DMS 273 treated with DMSO at 0.1 percent for 48 hours (cell line): ENCODE measurements at regions not wholly inside any gene's neighbourhood (a gene's known extent, or its start where the extent isn't known, plus 50 kb on each side); places are given as distances from the start of the nearest gene placed in this dataset.
"Not testable (repeated sequence)": the region's sequence is repeated elsewhere in the genome, so short reads cannot be mapped to it uniquely, and the experiment has no call there.

Source experiments
- DNase-seq: peaks from one replicate; lab custom pipeline; 2025; lab: John Stamatoyannopoulos, UW

- no peak for DNase-seq
Measured at GRCh38 chr10:71084818-71085126, 127.6 kb upstream of the UNC5B start.

GRCh38 chr10:71085689-71086438, 126.5 kb upstream of the UNC5B start:
- no peak for DNase-seq

GRCh38 chr10:71086439-71087080, 125.8 kb upstream of the UNC5B start:
- no peak for DNase-seq

- DNase-seq: no peak
Measured at GRCh38 chr10:71087622-71088021, 124.7 kb upstream of the UNC5B start.

GRCh38 chr10:71088054-71088453, 124.3 kb upstream of the UNC5B start:
- DNase-seq: no peak

- DNase-seq: not testable (repeated sequence)
Measured at GRCh38 chr10:71088578-71088977, 123.8 kb upstream of the UNC5B start.

- DNase-seq: no peak
Measured at GRCh38 chr10:71089162-71089561, 123.2 kb upstream of the UNC5B start.

GRCh38 chr10:71090330-71090729, 122.0 kb upstream of the UNC5B start:
- DNase-seq: no peak

GRCh38 chr10:71090801-71091200, 121.6 kb upstream of the UNC5B start:
- no peak for DNase-seq

- no peak for DNase-seq
Measured at GRCh38 chr10:71092812-71093401, 119.5 kb upstream of the UNC5B start.

- no peak for DNase-seq
Measured at GRCh38 chr10:71093531-71093930, 118.8 kb upstream of the UNC5B start.

- no peak for DNase-seq
Measured at GRCh38 chr10:71094712-71095390, 117.5 kb upstream of the UNC5B start.

- DNase-seq: no peak
Measured at GRCh38 chr10:71099731-71100361, 112.5 kb upstream of the UNC5B start.

- DNase-seq: no peak
Measured at GRCh38 chr10:71103961-71104360, 108.4 kb upstream of the UNC5B start.

GRCh38 chr10:71106151-71106550, 106.2 kb upstream of the UNC5B start:
- DNase-seq: not testable (repeated sequence)

- DNase-seq: not testable (repeated sequence)
Measured at GRCh38 chr10:71107117-71107516, 105.3 kb upstream of the UNC5B start.

GRCh38 chr10:71108042-71108441, 104.3 kb upstream of the UNC5B start:
- not testable (repeated sequence) for DNase-seq

GRCh38 chr10:71112138-71112785, 100.1 kb upstream of the UNC5B start:
- DNase-seq: no peak

GRCh38 chr10:71116426-71116825, 95.9 kb upstream of the UNC5B start:
- no peak for DNase-seq

- not testable (repeated sequence) for DNase-seq
Measured at GRCh38 chr10:71117589-71117988, 94.8 kb upstream of the UNC5B start.

- no peak for DNase-seq
Measured at GRCh38 chr10:71123023-71123422, 89.3 kb upstream of the UNC5B start.
